ENCODE measurements at regions not wholly inside any gene's neighbourhood (a gene's known extent, or its start where the extent isn't known, plus 50 kb on each side); places are given as distances from the start of the nearest gene placed in this dataset.
"Not testable (repeated sequence)": the region's sequence is repeated elsewhere in the genome, so short reads cannot be mapped to it uniquely, and the experiment has no call there.

DNA sequence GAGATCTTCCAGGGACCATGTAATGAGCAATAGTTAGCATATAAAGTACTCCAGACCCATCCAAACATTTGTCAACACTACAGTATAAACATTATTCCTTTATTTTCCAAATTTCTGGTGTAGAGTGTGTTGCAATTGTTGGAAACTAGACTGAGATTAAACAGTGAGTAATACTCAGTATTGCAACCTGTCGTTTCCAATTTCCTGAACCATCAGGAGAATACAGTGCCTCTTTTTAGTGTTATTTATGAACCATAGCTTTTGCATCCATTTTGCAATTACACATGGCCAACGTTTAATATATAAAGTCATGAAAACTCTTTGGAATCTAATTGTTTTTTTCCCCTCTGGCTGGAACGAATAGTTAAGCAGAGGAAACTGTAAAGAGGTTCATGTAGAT lies 58.3 kb upstream of the DHRSX start (continued):
- TF ChIP-seq, protein P1, sequence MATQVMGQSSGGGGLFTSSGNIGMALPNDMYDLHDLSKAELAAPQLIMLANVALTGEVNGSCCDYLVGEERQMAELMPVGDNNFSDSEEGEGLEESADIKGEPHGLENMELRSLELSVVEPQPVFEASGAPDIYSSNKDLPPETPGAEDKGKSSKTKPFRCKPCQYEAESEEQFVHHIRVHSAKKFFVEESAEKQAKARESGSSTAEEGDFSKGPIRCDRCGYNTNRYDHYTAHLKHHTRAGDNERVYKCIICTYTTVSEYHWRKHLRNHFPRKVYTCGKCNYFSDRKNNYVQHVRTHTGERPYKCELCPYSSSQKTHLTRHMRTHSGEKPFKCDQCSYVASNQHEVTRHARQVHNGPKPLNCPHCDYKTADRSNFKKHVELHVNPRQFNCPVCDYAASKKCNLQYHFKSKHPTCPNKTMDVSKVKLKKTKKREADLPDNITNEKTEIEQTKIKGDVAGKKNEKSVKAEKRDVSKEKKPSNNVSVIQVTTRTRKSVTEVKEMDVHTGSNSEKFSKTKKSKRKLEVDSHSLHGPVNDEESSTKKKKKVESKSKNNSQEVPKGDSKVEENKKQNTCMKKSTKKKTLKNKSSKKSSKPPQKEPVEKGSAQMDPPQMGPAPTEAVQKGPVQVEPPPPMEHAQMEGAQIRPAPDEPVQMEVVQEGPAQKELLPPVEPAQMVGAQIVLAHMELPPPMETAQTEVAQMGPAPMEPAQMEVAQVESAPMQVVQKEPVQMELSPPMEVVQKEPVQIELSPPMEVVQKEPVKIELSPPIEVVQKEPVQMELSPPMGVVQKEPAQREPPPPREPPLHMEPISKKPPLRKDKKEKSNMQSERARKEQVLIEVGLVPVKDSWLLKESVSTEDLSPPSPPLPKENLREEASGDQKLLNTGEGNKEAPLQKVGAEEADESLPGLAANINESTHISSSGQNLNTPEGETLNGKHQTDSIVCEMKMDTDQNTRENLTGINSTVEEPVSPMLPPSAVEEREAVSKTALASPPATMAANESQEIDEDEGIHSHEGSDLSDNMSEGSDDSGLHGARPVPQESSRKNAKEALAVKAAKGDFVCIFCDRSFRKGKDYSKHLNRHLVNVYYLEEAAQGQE (IDR thresholded peaks at IDR 0.05): no peak
- TF ChIP-seq GATA3 (IDR thresholded peaks at IDR 0.05; ENCODE audit: borderline replicate concordance) (no peak), CBX8 (IDR thresholded peaks at IDR 0.05) (no peak), JUNB (IDR thresholded peaks at IDR 0.05) (peak; percentile 64; the same call in 1 of the 2 replicates), JUN (IDR thresholded peaks at IDR 0.05) (no peak), ZNF302 (CRISPR knock-in tag; IDR thresholded peaks at IDR 0.05) (no peak), CBX2 (IDR thresholded peaks at IDR 0.05; ENCODE audit: borderline replicate concordance, low read depth) (no peak), FOSL2 (IDR thresholded peaks at IDR 0.05) (peak; percentile 36; the same call in 1 of the 2 replicates), FOSL2 (CRISPR knock-in tag; IDR thresholded peaks at IDR 0.05) (peak; percentile 55), NR3C1 (IDR thresholded peaks at IDR 0.05) (no peak), FOSB (CRISPR knock-in tag; IDR thresholded peaks at IDR 0.05) (no peak), KDM1A (IDR thresholded peaks at IDR 0.05; ENCODE audit: low read depth) (no peak), RARB (CRISPR knock-in tag; IDR thresholded peaks at IDR 0.05) (no peak), HES2 (IDR thresholded peaks at IDR 0.05) (peak; percentile 69)

DNA sequence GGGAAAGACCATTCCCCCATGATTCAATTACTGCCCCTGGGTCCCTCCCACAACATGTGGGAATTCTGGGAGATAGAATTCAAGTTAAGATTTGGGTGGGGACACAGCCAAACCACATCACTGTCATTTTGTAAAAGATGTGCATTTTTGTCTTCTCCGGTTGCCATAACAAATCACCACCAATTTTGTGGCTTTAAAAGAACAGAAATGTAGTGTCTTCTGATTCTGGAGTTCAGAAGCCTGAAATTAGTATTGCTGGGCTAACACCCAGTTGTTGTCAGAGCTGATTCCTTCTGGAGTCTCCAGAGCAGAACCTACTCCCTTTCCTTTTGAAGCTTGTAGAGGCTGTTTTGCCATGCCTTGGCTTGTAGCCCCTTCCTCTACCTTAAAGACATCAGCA lies 54.1 kb upstream of the DHRSX start:
- ChIA-PET CTCF (no interaction called here), POLR2A (no interaction called here)
- Histone ChIP-seq H3K27ac (0 out of 6 replicates have a peak overlapping the region, but pooled peaks of 1 of the 2 experiments have one; percentile 5), H3K9me3 (0 out of 3 replicates have a peak, but pooled peaks cover 5% of the 10 kb centered on the region), H3K4me3 (no peak overlapping the region), H3K4me2 (no peak overlapping the region), H3K4me1 (peaks cover 31% of the 10 kb centered on the region)
- ATAC-seq: no peak
- TF ChIP-seq CTCF (IDR thresholded peaks at IDR 0.05) (no peak), EHMT2 (IDR thresholded peaks at IDR 0.05; ENCODE audit: low read depth) (no peak), TFCP2L1 (CRISPR knock-in tag; IDR thresholded peaks at IDR 0.05) (no peak), MAZ (IDR thresholded peaks at IDR 0.05; ENCODE audit: borderline replicate concordance, low read depth, low read length) (no peak), BHLHE40 (IDR thresholded peaks at IDR 0.05; ENCODE audit: low read depth, low read length) (no peak), FOSB (CRISPR knock-in tag; IDR thresholded peaks at IDR 0.05) (no peak), POLR2A (IDR thresholded peaks at IDR 0.05; ENCODE audit: low read length) (no peak), HOXB5 (CRISPR knock-in tag; IDR thresholded peaks at IDR 0.05) (no peak), SMC3 (IDR thresholded peaks at IDR 0.05) (no peak)
- no peak for FAIRE-seq
- no peak for DNase-seq (ENCODE audit: low read depth in 1 of 2, low spot score in 1 of 2)
- WGBS (ENCODE audit: missing lambda C conversion rate): 91% methylated on average over 1 of the region's 1 CpG

GRCh38 chrX:2554066-2554465 lies 53.3 kb upstream of the DHRSX start:
- Histone ChIP-seq H3K27ac (peak overlapping the region in 1 of 2 experiments; percentile 36; a peak in 1 of 6 replicates), H3K4me1 (peaks cover 26% of the 10 kb centered on the region)
- H3K4me3 ChIP-seq; CTCF ChIA-PET; FAIRE-seq; DNase-seq (ENCODE audit: low read depth in 1 of 2, low spot score in 1 of 2); POLR2A ChIA-PET; H3K9me3 ChIP-seq; ATAC-seq; H3K4me2 ChIP-seq: not testable (repeated sequence)
- 60% methylated on average over 6 of the region's 6 CpGs for WGBS (ENCODE audit: missing lambda C conversion rate)
